Hepatocyte (in vitro differentiated cells): ENCODE measurements at regions not wholly inside any gene's neighbourhood (a gene's known extent, or its start where the extent isn't known, plus 50 kb on each side); places are given as distances from the start of the nearest gene placed in this dataset.
"Not testable (repeated sequence)": the region's sequence is repeated elsewhere in the genome, so short reads cannot be mapped to it uniquely, and the experiment has no call there.

Experiments
- EZH2phosphoT487 ChIP-seq: fragments of 200-600 bp; sonication (generic); IDR thresholded peaks from one replicate; pipeline ENCODE4 v1.6.1; 2018; ENCODE audit warnings: antibody characterized with exemption, mild to moderate bottlenecking, low read depth, moderate library complexity; ENCODE audit not compliant: unreplicated experiment, severe bottlenecking
- TF ChIP-seq, protein P1 (sequence below): fragments of 200-600 bp; sonication (generic); IDR thresholded peaks from 2 replicates; pipeline ENCODE4 v1.5.1; 2016; ENCODE audit warnings: antibody characterized with exemption, mild to moderate bottlenecking; ENCODE audit not compliant: poor library complexity

DNA sequence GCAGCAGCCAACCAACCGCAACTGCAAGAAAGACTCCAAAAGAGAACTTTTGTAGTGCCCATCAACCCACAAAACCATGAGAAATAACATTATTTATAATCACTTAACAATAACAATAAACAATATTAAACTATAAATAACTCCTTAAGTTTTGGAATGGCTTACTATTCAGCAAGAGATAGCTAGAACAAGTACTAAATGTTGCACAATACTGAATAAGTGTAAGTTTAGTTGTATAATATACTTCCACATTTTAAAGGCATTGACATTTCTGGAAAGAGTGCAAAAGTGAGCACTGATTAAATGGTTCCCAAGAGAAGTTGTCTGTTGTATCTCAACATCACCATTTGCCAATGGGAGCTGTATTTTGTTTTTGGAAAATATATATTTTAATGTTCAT is 4176.8 kb upstream of the OR11H1 start:
- TF ChIP-seq, protein P1, sequence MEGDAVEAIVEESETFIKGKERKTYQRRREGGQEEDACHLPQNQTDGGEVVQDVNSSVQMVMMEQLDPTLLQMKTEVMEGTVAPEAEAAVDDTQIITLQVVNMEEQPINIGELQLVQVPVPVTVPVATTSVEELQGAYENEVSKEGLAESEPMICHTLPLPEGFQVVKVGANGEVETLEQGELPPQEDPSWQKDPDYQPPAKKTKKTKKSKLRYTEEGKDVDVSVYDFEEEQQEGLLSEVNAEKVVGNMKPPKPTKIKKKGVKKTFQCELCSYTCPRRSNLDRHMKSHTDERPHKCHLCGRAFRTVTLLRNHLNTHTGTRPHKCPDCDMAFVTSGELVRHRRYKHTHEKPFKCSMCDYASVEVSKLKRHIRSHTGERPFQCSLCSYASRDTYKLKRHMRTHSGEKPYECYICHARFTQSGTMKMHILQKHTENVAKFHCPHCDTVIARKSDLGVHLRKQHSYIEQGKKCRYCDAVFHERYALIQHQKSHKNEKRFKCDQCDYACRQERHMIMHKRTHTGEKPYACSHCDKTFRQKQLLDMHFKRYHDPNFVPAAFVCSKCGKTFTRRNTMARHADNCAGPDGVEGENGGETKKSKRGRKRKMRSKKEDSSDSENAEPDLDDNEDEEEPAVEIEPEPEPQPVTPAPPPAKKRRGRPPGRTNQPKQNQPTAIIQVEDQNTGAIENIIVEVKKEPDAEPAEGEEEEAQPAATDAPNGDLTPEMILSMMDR, result not testable (repeated sequence)
- not testable (repeated sequence) for TF ChIP-seq EZH2phosphoT487
